CD4-positive, alpha-beta T cell treated with Interleukin-2 at 100 ng/mL for 4 hours (primary cell): ENCODE measurements at regions not wholly inside any gene's neighbourhood (a gene's known extent, or its start where the extent isn't known, plus 50 kb on each side); places are given as distances from the start of the nearest gene placed in this dataset.
"Not testable (repeated sequence)": the region's sequence is repeated elsewhere in the genome, so short reads cannot be mapped to it uniquely, and the experiment has no call there.

ENCODE experiments used
- DNase-seq: peaks from one replicate; pipeline ENCODE4 v3.0.0-alpha.2; 2020; ENCODE audit warnings: low spot score

GRCh38 chr2:132318481-132318880, 98.1 kb upstream of the GPR39 start:
- DNase-seq: not testable (repeated sequence)

GRCh38 chr2:132324005-132324404, 92.6 kb upstream of the GPR39 start:
- not testable (repeated sequence) for DNase-seq

GRCh38 chr2:132332345-132333033, 84.1 kb upstream of the GPR39 start:
- not testable (repeated sequence) for DNase-seq

- DNase-seq: not testable (repeated sequence)
These were observed 79.5 kb upstream of the GPR39 start for GRCh38 chr2:132337135-132337534.

GRCh38 chr2:132337844-132338243, 78.8 kb upstream of the GPR39 start:
- DNase-seq: not testable (repeated sequence)

GRCh38 chr2:132347041-132347780, 69.4 kb upstream of the GPR39 start:
- DNase-seq: not testable (repeated sequence)

- DNase-seq: not testable (repeated sequence)
These were observed 67.4 kb upstream of the GPR39 start for GRCh38 chr2:132349092-132349687.

GRCh38 chr2:132351668-132352067, 64.9 kb upstream of the GPR39 start:
- DNase-seq: not testable (repeated sequence)

- DNase-seq: not testable (repeated sequence)
These were observed 64.1 kb upstream of the GPR39 start for GRCh38 chr2:132352481-132353001.

GRCh38 chr2:132353380-132353779, 63.2 kb upstream of the GPR39 start:
- not testable (repeated sequence) for DNase-seq

GRCh38 chr2:132360964-132361363, 55.6 kb upstream of the GPR39 start:
- not testable (repeated sequence) for DNase-seq

GRCh38 chr2:132361498-132361897, 55.1 kb upstream of the GPR39 start:
- not testable (repeated sequence) for DNase-seq

GRCh38 chr2:132363352-132363751, 53.3 kb upstream of the GPR39 start:
- not testable (repeated sequence) for DNase-seq

- DNase-seq: not testable (repeated sequence)
These were observed 50.6 kb upstream of the GPR39 start for GRCh38 chr2:132365963-132366362.

- DNase-seq: no peak
These were observed 50.0 kb upstream of the GPR39 start for GRCh38 chr2:132366421-132367180.
